Left colon (tissue), 2 donors: ENCODE measurements at regions not wholly inside any gene's neighbourhood (a gene's known extent, or its start where the extent isn't known, plus 50 kb on each side); places are given as distances from the start of the nearest gene placed in this dataset.
"Not testable (repeated sequence)": the region's sequence is repeated elsewhere in the genome, so short reads cannot be mapped to it uniquely, and the experiment has no call there.

Source experiments
- ATAC-seq: fragments of 200-7000 bp; cut with Tn5 transposase; one replicate; pipeline ENCODE4 v1.9.1; 2020; ENCODE audit warnings: mild to moderate bottlenecking, moderate library complexity
- DNase-seq, 2 donors: peaks; one replicate each; pipeline ENCODE4 v3.0.0-alpha.2; 2020
- intact Hi-C, 2 donors: fragments of 100-400 bp; cut with DNase I in 1 of 2; cut with micrococcal nuclease in 1 of 2; formaldehyde crosslinking; loops; one replicate each; pipeline versions ENCODE4 v1.11.2 to v1.14.0; 2022; cut with DNase I, micrococcal nuclease
- donor health status: DM: no; HTN: no; CAD: no.
- donor health status: DM: yes; HTN: yes; CAD: no.

- intact Hi-C loops, DNase-seq, ATAC-seq: not testable (repeated sequence)
These were observed 676.6 kb upstream of the AMELY start for GRCh38 chrY:7588176-7588575.

- no peak for ATAC-seq
- intact Hi-C loops = no loop called here
- DNase-seq = no peak
These were observed 651.0 kb upstream of the AMELY start for GRCh38 chrY:7562541-7562940.

- intact Hi-C loops = no loop called here
- no peak for DNase-seq
- ATAC-seq = no peak
These were observed 646.1 kb upstream of the AMELY start for GRCh38 chrY:7557675-7558074.

GRCh38 chrY:7555006-7555405 lies 643.5 kb upstream of the AMELY start:
- no peak for ATAC-seq
- no peak for DNase-seq
- intact Hi-C loops = no loop called here

- intact Hi-C loops = no loop called here
- no peak for DNase-seq
- no peak for ATAC-seq
These were observed 633.5 kb upstream of the AMELY start for GRCh38 chrY:7545060-7545459.

- ATAC-seq (no peak), DNase-seq (no peak)
- intact Hi-C loops = no loop called here
These were observed 632.7 kb upstream of the AMELY start for GRCh38 chrY:7544172-7544770.

GRCh38 chrY:7543506-7543905 lies 632.0 kb upstream of the AMELY start:
- DNase-seq = no peak
- intact Hi-C loops = no loop called here
- no peak for ATAC-seq

GRCh38 chrY:7542256-7542858 lies 630.8 kb upstream of the AMELY start:
- ATAC-seq = no peak
- intact Hi-C loops = no loop called here
- no peak for DNase-seq

- intact Hi-C loops = no loop called here
- DNase-seq = no peak
- no peak for ATAC-seq
These were observed 617.8 kb upstream of the AMELY start for GRCh38 chrY:7529396-7529795.

GRCh38 chrY:7527568-7527967 lies 616.0 kb upstream of the AMELY start:
- ATAC-seq, DNase-seq, intact Hi-C loops: not testable (repeated sequence)

- DNase-seq (no peak), ATAC-seq (no peak)
- intact Hi-C loops = no loop called here
These were observed 606.8 kb upstream of the AMELY start for GRCh38 chrY:7518387-7518786.

GRCh38 chrY:7516268-7516667 lies 604.7 kb upstream of the AMELY start:
- intact Hi-C loops = no loop called here
- no peak for ATAC-seq

GRCh38 chrY:7515812-7516211 lies 604.3 kb upstream of the AMELY start:
- intact Hi-C loops = no loop called here
- ATAC-seq = no peak
- DNase-seq = no peak

More at GRCh38 chrY:7516268-7516667, 604.7 kb upstream of the AMELY start:
- DNase-seq = no peak

GRCh38 chrY:7502896-7503295 lies 591.3 kb upstream of the AMELY start:
- ATAC-seq = no peak
- no peak for DNase-seq
- intact Hi-C loops = no loop called here

GRCh38 chrY:7501236-7501635 lies 589.7 kb upstream of the AMELY start:
- DNase-seq (no peak), ATAC-seq (no peak)
- intact Hi-C loops = no loop called here

- DNase-seq (no peak), ATAC-seq (no peak)
- intact Hi-C loops = no loop called here
These were observed 584.4 kb upstream of the AMELY start for GRCh38 chrY:7496001-7496400.

GRCh38 chrY:7484455-7485285 lies 573.1 kb upstream of the AMELY start:
- DNase-seq, intact Hi-C loops, ATAC-seq: not testable (repeated sequence)

GRCh38 chrY:7471976-7472375 lies 560.4 kb upstream of the AMELY start:
- DNase-seq (no peak), ATAC-seq (no peak)
- intact Hi-C loops = no loop called here

GRCh38 chrY:7470037-7470436 lies 558.5 kb upstream of the AMELY start:
- intact Hi-C loops = no loop called here
- DNase-seq (no peak), ATAC-seq (no peak)
